ENCODE measurements at regions not wholly inside any gene's neighbourhood (a gene's known extent, or its start where the extent isn't known, plus 50 kb on each side); places are given as distances from the start of the nearest gene placed in this dataset.

DNA sequence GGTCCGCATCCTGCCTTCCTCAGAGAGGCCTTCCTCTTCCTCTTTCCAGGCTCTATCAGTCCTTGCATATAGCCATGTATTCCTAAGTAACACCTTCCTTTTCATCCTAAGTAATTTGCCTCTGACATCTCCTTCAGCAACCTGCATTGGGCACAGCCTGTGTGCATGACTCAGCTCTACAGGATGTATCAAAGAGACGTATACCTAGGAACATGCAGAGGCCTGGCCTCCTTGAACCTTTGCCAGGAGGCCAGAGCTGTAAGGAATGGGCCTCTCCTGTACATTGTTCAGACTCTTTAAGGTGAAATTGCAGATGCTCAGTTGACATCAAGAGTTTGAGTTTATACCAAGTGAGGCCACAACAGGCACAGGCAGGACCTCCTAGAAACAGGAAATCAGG is 76.0 kb upstream of the CELF4 start:
- TF ChIP-seq POLR2A (IDR thresholded peaks at IDR 0.05; ENCODE audit: extremely low read depth, insufficient read length) (no peak), MAX (IDR thresholded peaks at IDR 0.05; ENCODE audit: low read depth, low read length) (no peak), MYC (IDR thresholded peaks at IDR 0.05; ENCODE audit: low read depth, low read length) (no peak)
- TF ChIP-seq, protein P1, sequence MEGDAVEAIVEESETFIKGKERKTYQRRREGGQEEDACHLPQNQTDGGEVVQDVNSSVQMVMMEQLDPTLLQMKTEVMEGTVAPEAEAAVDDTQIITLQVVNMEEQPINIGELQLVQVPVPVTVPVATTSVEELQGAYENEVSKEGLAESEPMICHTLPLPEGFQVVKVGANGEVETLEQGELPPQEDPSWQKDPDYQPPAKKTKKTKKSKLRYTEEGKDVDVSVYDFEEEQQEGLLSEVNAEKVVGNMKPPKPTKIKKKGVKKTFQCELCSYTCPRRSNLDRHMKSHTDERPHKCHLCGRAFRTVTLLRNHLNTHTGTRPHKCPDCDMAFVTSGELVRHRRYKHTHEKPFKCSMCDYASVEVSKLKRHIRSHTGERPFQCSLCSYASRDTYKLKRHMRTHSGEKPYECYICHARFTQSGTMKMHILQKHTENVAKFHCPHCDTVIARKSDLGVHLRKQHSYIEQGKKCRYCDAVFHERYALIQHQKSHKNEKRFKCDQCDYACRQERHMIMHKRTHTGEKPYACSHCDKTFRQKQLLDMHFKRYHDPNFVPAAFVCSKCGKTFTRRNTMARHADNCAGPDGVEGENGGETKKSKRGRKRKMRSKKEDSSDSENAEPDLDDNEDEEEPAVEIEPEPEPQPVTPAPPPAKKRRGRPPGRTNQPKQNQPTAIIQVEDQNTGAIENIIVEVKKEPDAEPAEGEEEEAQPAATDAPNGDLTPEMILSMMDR (IDR thresholded peaks at IDR 0.05; ENCODE audit: low read depth, low read length) = no peak
- H3K4me3 ChIP-seq (ENCODE audit: low read depth, low read length) = no peak overlapping the region
- no peak for DNase-seq (ENCODE audit: low read depth)

DNA sequence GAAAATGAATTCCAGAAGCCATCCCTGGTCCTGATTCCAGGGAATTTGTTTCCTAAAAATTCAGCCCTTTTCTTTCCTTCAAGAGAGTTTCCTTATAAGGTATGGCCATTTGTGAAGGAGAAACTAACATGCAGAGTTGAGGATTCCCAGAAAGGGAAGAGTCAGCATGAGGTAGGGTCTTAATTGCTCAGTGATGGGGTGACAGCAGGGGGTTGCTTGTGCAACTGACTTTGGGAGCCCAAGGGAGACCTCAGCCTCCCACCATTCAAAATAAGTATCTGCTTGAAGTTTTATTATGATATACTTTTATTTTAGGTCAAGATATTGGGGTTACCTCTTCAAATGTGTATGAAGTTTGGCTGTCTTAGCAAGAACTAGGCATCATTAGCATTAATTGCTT is 74.9 kb upstream of the CELF4 start:
- no peak for DNase-seq (ENCODE audit: low read depth)
- no peak overlapping the region for H3K4me3 ChIP-seq (ENCODE audit: low read depth, low read length)
- TF ChIP-seq MYC (IDR thresholded peaks at IDR 0.05; ENCODE audit: low read depth, low read length) (no peak), POLR2A (IDR thresholded peaks at IDR 0.05; ENCODE audit: extremely low read depth, insufficient read length) (no peak), MAX (IDR thresholded peaks at IDR 0.05; ENCODE audit: low read depth, low read length) (no peak)
- TF ChIP-seq, protein P1 (IDR thresholded peaks at IDR 0.05; ENCODE audit: low read depth, low read length) = no peak

- no peak for DNase-seq (ENCODE audit: low read depth)
- TF ChIP-seq, protein P1 (IDR thresholded peaks at IDR 0.05; ENCODE audit: low read depth, low read length) = no peak
- TF ChIP-seq MYC (IDR thresholded peaks at IDR 0.05; ENCODE audit: low read depth, low read length) (no peak), MAX (IDR thresholded peaks at IDR 0.05; ENCODE audit: low read depth, low read length) (no peak), POLR2A (IDR thresholded peaks at IDR 0.05; ENCODE audit: extremely low read depth, insufficient read length) (no peak)
- H3K4me3 ChIP-seq (ENCODE audit: low read depth, low read length) = no peak overlapping the region
Measured at GRCh38 chr18:37639846-37640245, 74.2 kb upstream of the CELF4 start.

GRCh38 chr18:37637478-37637850 is 71.9 kb upstream of the CELF4 start:
- DNase-seq (ENCODE audit: low read depth) = no peak

DNA sequence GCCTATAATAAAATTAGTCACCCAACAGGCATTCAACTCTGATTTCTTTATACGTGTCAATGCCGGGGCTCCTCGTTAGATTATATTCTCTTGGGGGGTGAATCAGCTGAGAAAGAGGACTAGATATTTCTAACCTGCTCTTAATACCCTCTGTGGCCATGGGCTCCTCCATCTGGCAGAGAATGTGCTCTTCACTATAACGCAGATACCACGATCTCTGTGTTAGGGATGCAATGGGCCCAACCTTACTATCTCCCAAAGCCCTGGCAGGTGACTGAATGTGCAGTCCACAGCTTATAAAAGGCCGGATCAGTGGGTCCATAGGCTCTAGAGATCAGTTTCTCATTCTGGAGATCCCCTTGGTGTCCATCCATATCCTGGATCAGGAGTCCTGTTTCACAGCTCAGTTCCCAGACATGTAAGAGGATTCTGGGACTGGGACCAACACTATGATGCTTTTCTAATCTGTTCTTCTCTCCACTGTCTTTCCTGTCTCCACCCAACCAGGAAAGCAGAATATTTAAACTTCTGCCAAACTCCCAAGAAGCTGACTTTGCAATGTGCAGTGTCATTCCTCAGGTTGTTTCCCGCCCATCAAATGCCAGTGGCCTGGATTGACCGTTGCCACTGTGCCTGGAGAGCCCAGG is 71.4 kb upstream of the CELF4 start:
- TF ChIP-seq POLR2A (IDR thresholded peaks at IDR 0.05; ENCODE audit: extremely low read depth, insufficient read length) = no peak
- no peak for TF ChIP-seq MYC (IDR thresholded peaks at IDR 0.05; ENCODE audit: low read depth, low read length)
- TF ChIP-seq MAX (IDR thresholded peaks at IDR 0.05; ENCODE audit: low read depth, low read length) = no peak
- TF ChIP-seq, protein P1 (IDR thresholded peaks at IDR 0.05; ENCODE audit: low read depth, low read length) = no peak
- no peak for DNase-seq (ENCODE audit: low read depth)
- H3K4me3 ChIP-seq (ENCODE audit: low read depth, low read length) = no peak overlapping the region

More at GRCh38 chr18:37637478-37637850, 71.9 kb upstream of the CELF4 start:
- TF ChIP-seq MAX (IDR thresholded peaks at IDR 0.05; ENCODE audit: low read depth, low read length) (no peak), POLR2A (IDR thresholded peaks at IDR 0.05; ENCODE audit: extremely low read depth, insufficient read length) (no peak), MYC (IDR thresholded peaks at IDR 0.05; ENCODE audit: low read depth, low read length) (no peak)
- TF ChIP-seq, protein P1 (IDR thresholded peaks at IDR 0.05; ENCODE audit: low read depth, low read length) = no peak
- no peak overlapping the region for H3K4me3 ChIP-seq (ENCODE audit: low read depth, low read length)
